Heart right ventricle (tissue), 16 donors: ENCODE measurements at regions not wholly inside any gene's neighbourhood (a gene's known extent, or its start where the extent isn't known, plus 50 kb on each side); places are given as distances from the start of the nearest gene placed in this dataset.
A peak's percentile ranks its signal among the peaks of the same experiment; 100 is the strongest.

Source experiments
- ATAC-seq, 8 donors: fragments of 200-7000 bp; cut with Tn5 transposase; one replicate each; pipeline ENCODE4 v1.9.1; 2020; ENCODE audit warnings: mild to moderate bottlenecking in 8 of 8, moderate library complexity in 8 of 8, moderate number of reproducible peaks in 1 of 8
- DNase-seq, 2 donors: peaks; one replicate each; pipeline ENCODE4 v3.0.0-alpha.2; 2020
- H3K27ac ChIP-seq, 10 donors: fragments of 200-600 bp; sonication (generic) in 2 of 10; one replicate each; pipeline versions ENCODE4 v1.5.0 to v1.8.0; 2020 to 2022; ENCODE audit warnings: mild to moderate bottlenecking in 3 of 10
- H3K27me3 ChIP-seq, 7 donors: fragments of 200-600 bp; one replicate each; pipeline ENCODE4 v1.8.0; 2021 to 2022; ENCODE audit warnings: mild to moderate bottlenecking in 2 of 7
- H3K36me3 ChIP-seq, 9 donors: fragments of 200-600 bp; sonication (generic) in 1 of 9; one replicate each; pipeline versions ENCODE4 v1.5.0 to v1.8.0; 2020 to 2022; ENCODE audit warnings: mild to moderate bottlenecking in 2 of 9
- H3K4me1 ChIP-seq, 9 donors: fragments of 200-600 bp; sonication (generic) in 1 of 9; one replicate each; pipeline versions ENCODE4 v1.5.0 to v1.8.0; 2020 to 2022; ENCODE audit warnings: mild to moderate bottlenecking in 4 of 9
- H3K4me3 ChIP-seq, 10 donors: fragments of 200-600 bp; sonication (generic) in 2 of 10; one replicate each; pipeline versions ENCODE4 v1.5.0 to v1.8.0; 2020 to 2022; ENCODE audit warnings: mild to moderate bottlenecking in 7 of 10, moderate library complexity in 2 of 10
- H3K9me3 ChIP-seq, 11 donors: fragments of 200-600 bp in 10 of 11; sonication (generic) in 2 of 11; one replicate each; pipeline versions ENCODE4 v1.5.0 to v1.8.0; 2013 to 2022; ENCODE audit warnings: mild to moderate bottlenecking in 2 of 11, control low read depth in 1 of 11, moderate library complexity in 1 of 11
- CTCF ChIP-seq, 9 donors: fragments of 200-600 bp; sonication (generic) in 2 of 9; IDR thresholded peaks; one replicate each; pipeline versions ENCODE4 v1.5.0 to v1.8.0; 2021 to 2022; ENCODE audit warnings: antibody characterized with exemption in 9 of 9, mild to moderate bottlenecking in 5 of 9, moderate library complexity in 1 of 9
- WGBS, 2 donors: extraction: QIAGEN DNeasy Blood & Tissue Kit; methylation state at CpG; one replicate each; pipeline ENCODE4 v1.1.7; 2013; ENCODE audit warnings: inconsistent platforms in 1 of 2; 5-methylcytosine and 5-hydroxymethylcytosine counted together
- intact Hi-C, 10 donors: fragments of 100-400 bp; cut with DNase I; formaldehyde crosslinking; loops; one replicate each; pipeline versions ENCODE4 v1.11.1 to v1.14.2; 2022
- donor health status: Arrhythmogenic right ventricular cardiomyopathy.
- donor health status: ischemic (EF 13 %, LVEDD 7.1; RV severe dilation, severe dysfunction).
- donor health status: healthy with polysubstance abuse.
- donor health status: DM: no; HTN: yes; CAD: no.
- donor health status: DM: no; HTN: no; CAD: no.
- donor health status: ischemic (EF 25% LVEDD 6.9; RV normal size, moderate dysfunction).
- donor health status: ischemic (EF 25% LVEDD 5.7; RV mildly dilated, moderate dysfunction).
- donor health status: healthy.
- donor health status: DM: yes; HTN: yes; CAD: no.
- donor health status: Ischemic cardiomyopathy.
- donor health status: ischemic (EF 35%, LVEDD 5.7; RV mildly dilated, moderate dysfunction).
- donor health status: nonischemic (EF 11% LVEDD 7.7; RV severe dilation, severe dysfunction).
- donor health status: DM: yes; HTN: yes; CAD: no.
- donor health status: PGD.
- donor health status: ischemic (EF 29% LVEDD 5.4; RV normal size, mild dysfunction).
- donor health status: nonischemic (EF 23%, LVEDD 6.1; RV moderate dilation, normal function).

- intact Hi-C loops, result no loop called here
- DNase-seq (no peak), ATAC-seq (no peak)
- H3K36me3 ChIP-seq, result no peaks in the 10 kb centered on the region
- no peaks in the 10 kb centered on the region for H3K27me3 ChIP-seq
- TF ChIP-seq CTCF (IDR thresholded peaks at IDR 0.05), result no peak
- no peak overlapping the region for H3K27ac ChIP-seq
- 77 to 85% methylated on average over 4 of the region's 4 CpGs for WGBS, 2 donors
- H3K4me3 ChIP-seq, result no peak overlapping the region
- peaks cover 0 to 15% (median 0%) of the 10 kb centered on the region in 9 donors for H3K4me1 ChIP-seq
- no peaks in the 10 kb centered on the region for H3K9me3 ChIP-seq
These were observed 125.1 kb upstream of the STT3B start for GRCh38 chr3:31407665-31408064.

- WGBS, 2 donors, result 92 to 95% methylated on average over 3 of the region's 3 CpGs
- no peak for TF ChIP-seq CTCF (IDR thresholded peaks at IDR 0.05)
- H3K4me1 ChIP-seq, result peaks cover 0 to 15% (median 0%) of the 10 kb centered on the region in 9 donors
- no peak overlapping the region for H3K27ac ChIP-seq
- H3K27me3 ChIP-seq, result no peaks in the 10 kb centered on the region
- ATAC-seq (no peak), DNase-seq (no peak)
- H3K36me3 ChIP-seq, result no peaks in the 10 kb centered on the region
- no peak overlapping the region for H3K4me3 ChIP-seq
- H3K9me3 ChIP-seq, result no peaks in the 10 kb centered on the region
- intact Hi-C loops, result no loop called here
These were observed 124.0 kb upstream of the STT3B start for GRCh38 chr3:31408720-31409119.

GRCh38 chr3:31409389-31409788, 123.3 kb upstream of the STT3B start:
- no peak for ATAC-seq
- no peak for TF ChIP-seq CTCF (IDR thresholded peaks at IDR 0.05)
- H3K27me3 ChIP-seq, result no peaks in the 10 kb centered on the region
- H3K36me3 ChIP-seq, result no peaks in the 10 kb centered on the region
- H3K4me3 ChIP-seq, result no peak overlapping the region
- peaks cover 0 to 15% (median 0%) of the 10 kb centered on the region in 9 donors for H3K4me1 ChIP-seq
- H3K27ac ChIP-seq, result no peak overlapping the region
- DNase-seq, result no peak
- H3K9me3 ChIP-seq, result no peaks in the 10 kb centered on the region
- intact Hi-C loops, result no loop called here
- 91% methylated on average over 4 of the region's 4 CpGs for WGBS, 2 donors

GRCh38 chr3:31409866-31410265, 122.9 kb upstream of the STT3B start:
- no peaks in the 10 kb centered on the region for H3K36me3 ChIP-seq
- H3K4me1 ChIP-seq, result peaks cover 0 to 15% (median 0%) of the 10 kb centered on the region in 9 donors
- no peak for ATAC-seq
- H3K4me3 ChIP-seq, result no peak overlapping the region
- no peak for TF ChIP-seq CTCF (IDR thresholded peaks at IDR 0.05)
- no peaks in the 10 kb centered on the region for H3K27me3 ChIP-seq
- no peaks in the 10 kb centered on the region for H3K9me3 ChIP-seq
- intact Hi-C loops, result no loop called here
- peak overlapping the region in 1 of 10 donors; percentile 30 for H3K27ac ChIP-seq
- DNase-seq, result no peak
- 90 to 91% methylated on average over 6 of the region's 6 CpGs for WGBS, 2 donors
